MV-4-11 (cell line): ENCODE measurements at regions not wholly inside any gene's neighbourhood (a gene's known extent, or its start where the extent isn't known, plus 50 kb on each side); places are given as distances from the start of the nearest gene placed in this dataset.

ENCODE experiments used
- DNase-seq: peaks from one replicate; lab custom pipeline; 2025; lab: John Stamatoyannopoulos, UW

GRCh38 chr18:37659906-37660305 lies 94.3 kb upstream of the CELF4 start:
- DNase-seq: no peak

GRCh38 chr18:37658894-37659293 lies 93.3 kb upstream of the CELF4 start:
- no peak for DNase-seq

GRCh38 chr18:37657493-37657892 lies 91.9 kb upstream of the CELF4 start:
- DNase-seq: no peak

- DNase-seq: no peak
Observed at GRCh38 chr18:37654731-37655369, 89.3 kb upstream of the CELF4 start.

- DNase-seq: no peak
Observed at GRCh38 chr18:37654034-37654433, 88.4 kb upstream of the CELF4 start.

- DNase-seq: no peak
Observed at GRCh38 chr18:37653618-37654017, 88.0 kb upstream of the CELF4 start.

GRCh38 chr18:37649930-37650329 lies 84.3 kb upstream of the CELF4 start:
- no peak for DNase-seq

GRCh38 chr18:37649416-37649815 lies 83.8 kb upstream of the CELF4 start:
- DNase-seq: no peak

GRCh38 chr18:37641573-37641972 lies 76.0 kb upstream of the CELF4 start:
- no peak for DNase-seq

GRCh38 chr18:37640504-37640903 lies 74.9 kb upstream of the CELF4 start:
- no peak for DNase-seq

- no peak for DNase-seq
Observed at GRCh38 chr18:37639846-37640245, 74.2 kb upstream of the CELF4 start.

- no peak for DNase-seq
Observed at GRCh38 chr18:37637478-37637850, 71.9 kb upstream of the CELF4 start.

- DNase-seq: no peak
Observed at GRCh38 chr18:37636831-37637477, 71.4 kb upstream of the CELF4 start.

GRCh38 chr18:37634516-37634915 lies 68.9 kb upstream of the CELF4 start:
- no peak for DNase-seq

GRCh38 chr18:37631422-37631821 lies 65.8 kb upstream of the CELF4 start:
- DNase-seq: no peak

- no peak for DNase-seq
Observed at GRCh38 chr18:37630334-37630733, 64.7 kb upstream of the CELF4 start.

GRCh38 chr18:37628470-37629220 lies 63.0 kb upstream of the CELF4 start:
- DNase-seq: no peak

GRCh38 chr18:37624318-37624717 lies 58.7 kb upstream of the CELF4 start:
- no peak for DNase-seq

- DNase-seq: no peak
Observed at GRCh38 chr18:37619964-37620363, 54.4 kb upstream of the CELF4 start.

- DNase-seq: no peak
Observed at GRCh38 chr18:37617623-37618022, 52.0 kb upstream of the CELF4 start.
